ENCODE measurements at regions not wholly inside any gene's neighbourhood (a gene's known extent, or its start where the extent isn't known, plus 50 kb on each side); places are given as distances from the start of the nearest gene placed in this dataset.
"Not testable (repeated sequence)": the region's sequence is repeated elsewhere in the genome, so short reads cannot be mapped to it uniquely, and the experiment has no call there.

- H3K27me3 ChIP-seq (ENCODE audit: control insufficient read depth, insufficient read depth, low read length); ATAC-seq; BruUV-seq (replicated peaks); intact Hi-C loops (cut with micrococcal nuclease; ENCODE audit: unreplicated experiment); in situ Hi-C loops (cut with HindIII; ENCODE audit: low pct_unique_long_range_greater_than_20kb, low sequenced_read_pairs); H3K36me3 ChIP-seq (ENCODE audit: control insufficient read depth, insufficient read depth, low read length); H3K4me1 ChIP-seq (ENCODE audit: control insufficient read depth, insufficient read depth, low read length); H3K27ac ChIP-seq (ENCODE audit: low read length); H3K9me3 ChIP-seq (ENCODE audit: control insufficient read depth, insufficient read depth, low read depth, low read length); DNase-seq (ENCODE audit: low read depth, low spot score); CTCF ChIA-PET; POLR2A ChIA-PET; H3K4me3 ChIP-seq (ENCODE audit: low read depth in 2 of 2, low read length in 2 of 2): not testable (repeated sequence)
These were observed 374.7 kb upstream of the NPAP1 start for GRCh38 chr15:24300804-24301368.

GRCh38 chr15:24301999-24302398 is 373.6 kb upstream of the NPAP1 start:
- H3K36me3 ChIP-seq (ENCODE audit: control insufficient read depth, insufficient read depth, low read length); H3K4me1 ChIP-seq (ENCODE audit: control insufficient read depth, insufficient read depth, low read length); BruUV-seq (replicated peaks); intact Hi-C loops (cut with micrococcal nuclease; ENCODE audit: unreplicated experiment); H3K4me3 ChIP-seq (ENCODE audit: low read depth in 2 of 2, low read length in 2 of 2); DNase-seq (ENCODE audit: low read depth, low spot score); in situ Hi-C loops (cut with HindIII; ENCODE audit: low pct_unique_long_range_greater_than_20kb, low sequenced_read_pairs); H3K9me3 ChIP-seq (ENCODE audit: control insufficient read depth, insufficient read depth, low read depth, low read length); POLR2A ChIA-PET; H3K27ac ChIP-seq (ENCODE audit: low read length); ATAC-seq; CTCF ChIA-PET; H3K27me3 ChIP-seq (ENCODE audit: control insufficient read depth, insufficient read depth, low read length): not testable (repeated sequence)

DNA sequence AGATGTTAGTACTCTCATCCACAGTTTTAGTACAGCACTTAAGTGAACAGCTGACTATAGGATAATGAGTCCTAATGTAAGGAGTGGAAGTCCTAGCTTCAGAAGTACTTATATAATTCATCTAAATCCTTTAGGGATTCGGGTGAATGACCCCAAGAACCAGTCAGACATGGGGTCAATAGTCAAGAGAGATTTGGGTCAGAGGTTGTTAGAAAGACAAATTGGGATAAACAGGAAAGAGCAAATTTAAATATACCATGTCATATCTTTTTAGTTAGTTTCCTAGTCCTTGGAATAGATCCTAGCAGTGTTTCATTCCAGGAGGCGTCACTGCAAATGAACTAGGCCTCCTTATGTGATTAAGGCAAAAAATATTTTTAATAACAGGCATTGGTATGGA is 370.8 kb upstream of the NPAP1 start:
- DNase-seq (ENCODE audit: low read depth, low spot score); CTCF ChIA-PET; intact Hi-C loops (cut with micrococcal nuclease; ENCODE audit: unreplicated experiment); H3K27me3 ChIP-seq (ENCODE audit: control insufficient read depth, insufficient read depth, low read length); H3K4me3 ChIP-seq (ENCODE audit: low read depth in 2 of 2, low read length in 2 of 2); H3K36me3 ChIP-seq (ENCODE audit: control insufficient read depth, insufficient read depth, low read length); ATAC-seq; H3K9me3 ChIP-seq (ENCODE audit: control insufficient read depth, insufficient read depth, low read depth, low read length); in situ Hi-C loops (cut with HindIII; ENCODE audit: low pct_unique_long_range_greater_than_20kb, low sequenced_read_pairs); H3K4me1 ChIP-seq (ENCODE audit: control insufficient read depth, insufficient read depth, low read length); BruUV-seq (replicated peaks); POLR2A ChIA-PET; H3K27ac ChIP-seq (ENCODE audit: low read length): not testable (repeated sequence)

DNA sequence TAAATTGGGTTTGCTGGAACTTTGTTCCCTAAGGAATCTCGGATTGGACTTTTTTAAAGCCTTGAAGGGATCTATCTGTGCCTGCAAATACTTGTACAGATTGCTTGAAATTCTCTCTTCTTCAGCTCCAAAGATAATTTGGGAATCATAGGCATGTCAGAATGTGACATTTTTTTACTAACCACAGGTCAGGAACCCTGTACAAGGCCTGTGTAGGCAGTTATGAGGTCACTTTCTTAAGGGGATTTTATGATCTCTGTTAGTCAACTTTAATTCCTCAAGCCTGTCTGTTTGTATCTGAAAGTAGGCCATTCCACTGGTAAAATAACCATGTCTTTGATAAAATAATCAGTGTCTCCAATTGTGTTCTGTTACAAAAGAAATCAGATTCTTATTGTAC is 369.9 kb upstream of the NPAP1 start:
- H3K9me3 ChIP-seq (ENCODE audit: control insufficient read depth, insufficient read depth, low read depth, low read length); DNase-seq (ENCODE audit: low read depth, low spot score); BruUV-seq (replicated peaks); H3K36me3 ChIP-seq (ENCODE audit: control insufficient read depth, insufficient read depth, low read length); POLR2A ChIA-PET; intact Hi-C loops (cut with micrococcal nuclease; ENCODE audit: unreplicated experiment); H3K4me3 ChIP-seq (ENCODE audit: low read depth in 2 of 2, low read length in 2 of 2); H3K27me3 ChIP-seq (ENCODE audit: control insufficient read depth, insufficient read depth, low read length); CTCF ChIA-PET; in situ Hi-C loops (cut with HindIII; ENCODE audit: low pct_unique_long_range_greater_than_20kb, low sequenced_read_pairs); ATAC-seq; H3K4me1 ChIP-seq (ENCODE audit: control insufficient read depth, insufficient read depth, low read length); H3K27ac ChIP-seq (ENCODE audit: low read length): not testable (repeated sequence)

- CTCF ChIA-PET; ATAC-seq; H3K9me3 ChIP-seq (ENCODE audit: control insufficient read depth, insufficient read depth, low read depth, low read length); H3K4me1 ChIP-seq (ENCODE audit: control insufficient read depth, insufficient read depth, low read length); BruUV-seq (replicated peaks); DNase-seq (ENCODE audit: low read depth, low spot score); intact Hi-C loops (cut with micrococcal nuclease; ENCODE audit: unreplicated experiment); H3K36me3 ChIP-seq (ENCODE audit: control insufficient read depth, insufficient read depth, low read length); H3K4me3 ChIP-seq (ENCODE audit: low read depth in 2 of 2, low read length in 2 of 2); POLR2A ChIA-PET; H3K27me3 ChIP-seq (ENCODE audit: control insufficient read depth, insufficient read depth, low read length); in situ Hi-C loops (cut with HindIII; ENCODE audit: low pct_unique_long_range_greater_than_20kb, low sequenced_read_pairs); H3K27ac ChIP-seq (ENCODE audit: low read length): not testable (repeated sequence)
These were observed 365.9 kb upstream of the NPAP1 start for GRCh38 chr15:24309700-24310099.

DNA sequence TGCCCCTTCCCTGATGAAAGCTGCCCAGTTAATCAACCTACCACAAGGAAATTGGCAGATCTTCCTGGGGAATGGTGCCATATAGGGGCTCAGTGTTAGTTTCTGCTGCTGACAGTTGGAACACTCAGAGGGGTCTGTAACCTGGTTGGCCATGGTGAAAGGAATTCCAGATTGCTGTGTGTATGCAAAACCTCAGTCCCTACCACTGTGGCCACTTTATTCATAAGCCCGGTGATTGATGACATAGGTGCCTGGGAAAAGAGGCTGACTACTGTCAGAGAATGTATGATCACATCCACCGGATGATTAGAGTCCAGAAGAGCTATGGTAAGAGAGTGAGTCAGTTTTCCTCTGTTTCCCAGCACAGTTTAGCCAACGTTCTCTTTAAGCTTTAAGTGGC is 363.9 kb upstream of the NPAP1 start:
- in situ Hi-C loops (cut with HindIII; ENCODE audit: low pct_unique_long_range_greater_than_20kb, low sequenced_read_pairs); H3K27me3 ChIP-seq (ENCODE audit: control insufficient read depth, insufficient read depth, low read length); POLR2A ChIA-PET; intact Hi-C loops (cut with micrococcal nuclease; ENCODE audit: unreplicated experiment); DNase-seq (ENCODE audit: low read depth, low spot score); H3K27ac ChIP-seq (ENCODE audit: low read length); CTCF ChIA-PET; H3K4me3 ChIP-seq (ENCODE audit: low read depth in 2 of 2, low read length in 2 of 2); H3K4me1 ChIP-seq (ENCODE audit: control insufficient read depth, insufficient read depth, low read length); BruUV-seq (replicated peaks); H3K9me3 ChIP-seq (ENCODE audit: control insufficient read depth, insufficient read depth, low read depth, low read length); H3K36me3 ChIP-seq (ENCODE audit: control insufficient read depth, insufficient read depth, low read length); ATAC-seq: not testable (repeated sequence)

DNA sequence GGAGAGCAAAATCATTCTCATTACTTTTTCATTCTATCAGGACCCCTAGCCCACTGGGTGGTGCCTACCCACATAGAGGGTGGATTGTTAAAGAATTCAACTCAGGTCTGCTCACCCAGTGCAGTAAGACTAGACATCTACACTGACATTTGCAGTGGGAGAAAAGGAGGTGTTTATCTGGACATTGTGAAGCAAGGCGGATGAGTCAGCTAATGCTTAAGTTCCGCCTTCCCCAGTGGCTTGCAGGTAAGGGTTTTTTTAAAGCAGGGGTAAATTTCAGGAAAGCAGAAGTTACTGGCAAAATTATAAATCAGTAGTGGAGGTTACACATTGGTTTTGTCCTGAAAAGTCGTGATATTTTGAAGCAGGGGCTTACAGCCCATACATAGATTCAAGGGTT is 359.2 kb upstream of the NPAP1 start:
- H3K4me3 ChIP-seq (ENCODE audit: low read depth in 2 of 2, low read length in 2 of 2); H3K9me3 ChIP-seq (ENCODE audit: control insufficient read depth, insufficient read depth, low read depth, low read length); ATAC-seq; BruUV-seq (replicated peaks); H3K4me1 ChIP-seq (ENCODE audit: control insufficient read depth, insufficient read depth, low read length); POLR2A ChIA-PET; H3K36me3 ChIP-seq (ENCODE audit: control insufficient read depth, insufficient read depth, low read length); H3K27me3 ChIP-seq (ENCODE audit: control insufficient read depth, insufficient read depth, low read length); DNase-seq (ENCODE audit: low read depth, low spot score); in situ Hi-C loops (cut with HindIII; ENCODE audit: low pct_unique_long_range_greater_than_20kb, low sequenced_read_pairs); CTCF ChIA-PET; intact Hi-C loops (cut with micrococcal nuclease; ENCODE audit: unreplicated experiment); H3K27ac ChIP-seq (ENCODE audit: low read length): not testable (repeated sequence)
